HL-60/S4 treated with retinoic acid at 250 ng/mL for 4 days and 3 days (cell line): ENCODE measurements at regions not wholly inside any gene's neighbourhood (a gene's known extent, or its start where the extent isn't known, plus 50 kb on each side); places are given as distances from the start of the nearest gene placed in this dataset.

ENCODE experiments used
- in situ Hi-C: fragments of 300-500 bp; cut with MboI; formaldehyde crosslinking; loops from 2 replicates; pipeline ENCODE4 v1.7.0; 2022; ENCODE audit warnings: low sequenced_read_pairs

GRCh38 chr2:64704161-64704560, 50.4 kb upstream of the SERTAD2 start:
- in situ Hi-C loops, result no loop called here

GRCh38 chr2:64704996-64705395, 51.3 kb upstream of the SERTAD2 start:
- in situ Hi-C loops, result no loop called here

GRCh38 chr2:64707276-64707675, 53.6 kb upstream of the SERTAD2 start:
- in situ Hi-C loops, result no loop called here

GRCh38 chr2:64708829-64709228, 55.1 kb upstream of the SERTAD2 start:
- in situ Hi-C loops, result no loop called here

- in situ Hi-C loops, result no loop called here
Observed at GRCh38 chr2:64711252-64711800, 57.6 kb upstream of the SERTAD2 start.

GRCh38 chr2:64713686-64714085, 60.0 kb upstream of the SERTAD2 start:
- in situ Hi-C loops, result no loop called here

GRCh38 chr2:64716569-64716968, 62.9 kb upstream of the SERTAD2 start:
- in situ Hi-C loops, result no loop called here

GRCh38 chr2:64718250-64718885, 64.7 kb upstream of the SERTAD2 start:
- in situ Hi-C loops, result no loop called here

GRCh38 chr2:64720535-64721319, 67.0 kb upstream of the SERTAD2 start:
- in situ Hi-C loops, result no loop called here

- in situ Hi-C loops, result no loop called here
Observed at GRCh38 chr2:64721320-64721623, 67.6 kb upstream of the SERTAD2 start.

GRCh38 chr2:64722291-64723044, 68.8 kb upstream of the SERTAD2 start:
- in situ Hi-C loops, result no loop called here

- in situ Hi-C loops, result no loop called here
Observed at GRCh38 chr2:64727013-64727767, 73.5 kb upstream of the SERTAD2 start.

- in situ Hi-C loops, result no loop called here
Observed at GRCh38 chr2:64727843-64728463, 74.2 kb upstream of the SERTAD2 start.

GRCh38 chr2:64730551-64731262, 77.0 kb upstream of the SERTAD2 start:
- in situ Hi-C loops, result loop anchor here (10.0 kb wide), 1 partner anchor 76 kb away; the partner anchor contains the start of gene SERTAD2

- in situ Hi-C loops, result loop anchor here (10.0 kb wide), 1 partner anchor 76 kb away; the partner anchor contains the start of gene SERTAD2
Observed at GRCh38 chr2:64731263-64731643, 77.5 kb upstream of the SERTAD2 start.

GRCh38 chr2:64731746-64732145, 78.0 kb upstream of the SERTAD2 start:
- in situ Hi-C loops, result loop anchor here (10.0 kb wide), 1 partner anchor 77 kb away; the partner anchor contains the start of gene SERTAD2

- in situ Hi-C loops, result loop anchor here (10.0 kb wide), 1 partner anchor 77 kb away; the partner anchor contains the start of gene SERTAD2
Observed at GRCh38 chr2:64732146-64732545, 78.4 kb upstream of the SERTAD2 start.

- in situ Hi-C loops, result loop anchor here (10.0 kb wide), 1 partner anchor 81 kb away; the partner anchor contains the start of gene SERTAD2
Observed at GRCh38 chr2:64735504-64735903, 81.8 kb upstream of the SERTAD2 start.

- in situ Hi-C loops, result loop anchor here (10.0 kb wide), 1 partner anchor 83 kb away; the partner anchor contains the start of gene SERTAD2
Observed at GRCh38 chr2:64737547-64737946, 83.8 kb upstream of the SERTAD2 start.
